ENCODE measurements at regions not wholly inside any gene's neighbourhood (a gene's known extent, or its start where the extent isn't known, plus 50 kb on each side); places are given as distances from the start of the nearest gene placed in this dataset.
"Not testable (repeated sequence)": the region's sequence is repeated elsewhere in the genome, so short reads cannot be mapped to it uniquely, and the experiment has no call there.

- no peak for TF ChIP-seq CTCF (IDR thresholded peaks at IDR 0.05; ENCODE audit: borderline replicate concordance, insufficient read depth, low read depth, low read length)
- H3K4me3 ChIP-seq (ENCODE audit: low read depth, low read length): no peak overlapping the region
Observed at GRCh38 chr9:85466834-85467233, 274.9 kb downstream of the AGTPBP1 start.

GRCh38 chr9:85458114-85458864 is 283.5 kb downstream of the AGTPBP1 start:
- not testable (repeated sequence) for H3K4me3 ChIP-seq (ENCODE audit: low read depth, low read length)

- TF ChIP-seq CTCF (IDR thresholded peaks at IDR 0.05; ENCODE audit: borderline replicate concordance, insufficient read depth, low read depth, low read length): no peak
- no peak overlapping the region for H3K4me3 ChIP-seq (ENCODE audit: low read depth, low read length)
Observed at GRCh38 chr9:85453850-85454249, 287.9 kb downstream of the AGTPBP1 start.

- TF ChIP-seq CTCF (IDR thresholded peaks at IDR 0.05; ENCODE audit: borderline replicate concordance, insufficient read depth, low read depth, low read length): no peak
Observed at GRCh38 chr9:85452841-85453240, 288.9 kb downstream of the AGTPBP1 start.

GRCh38 chr9:85451680-85452079 is 290.1 kb downstream of the AGTPBP1 start:
- no peak overlapping the region for H3K4me3 ChIP-seq (ENCODE audit: low read depth, low read length)
- TF ChIP-seq CTCF (IDR thresholded peaks at IDR 0.05; ENCODE audit: borderline replicate concordance, insufficient read depth, low read depth, low read length): no peak

More at GRCh38 chr9:85452841-85453240, 288.9 kb downstream of the AGTPBP1 start:
- no peak overlapping the region for H3K4me3 ChIP-seq (ENCODE audit: low read depth, low read length)

GRCh38 chr9:85445887-85446286 is 295.9 kb downstream of the AGTPBP1 start:
- H3K4me3 ChIP-seq (ENCODE audit: low read depth, low read length): no peak overlapping the region
- TF ChIP-seq CTCF (IDR thresholded peaks at IDR 0.05; ENCODE audit: borderline replicate concordance, insufficient read depth, low read depth, low read length): no peak

- TF ChIP-seq CTCF (IDR thresholded peaks at IDR 0.05; ENCODE audit: borderline replicate concordance, insufficient read depth, low read depth, low read length): no peak
- H3K4me3 ChIP-seq (ENCODE audit: low read depth, low read length): no peak overlapping the region
Observed at GRCh38 chr9:85444243-85444642, 297.5 kb downstream of the AGTPBP1 start.

All from GM12875 (cell line).